Dendritic cell treated with granulocyte-macrophage colony-stimulating factor and Interleukin-4, amounts not matched to agents 40 ng/mL and 50 ng/mL, for 4 days (primary cell): ENCODE measurements at regions not wholly inside any gene's neighbourhood (a gene's known extent, or its start where the extent isn't known, plus 50 kb on each side); places are given as distances from the start of the nearest gene placed in this dataset.
"Not testable (repeated sequence)": the region's sequence is repeated elsewhere in the genome, so short reads cannot be mapped to it uniquely, and the experiment has no call there.

ENCODE experiments used
- H3K27ac Mint-ChIP-seq: one replicate; pipeline ENCODE4 v1.8.0; 2022; ENCODE audit warnings: mild to moderate bottlenecking, mixed read lengths
- H3K27me3 Mint-ChIP-seq: one replicate; pipeline ENCODE4 v1.8.0; 2022; ENCODE audit warnings: mild to moderate bottlenecking, mixed read lengths
- H3K36me3 Mint-ChIP-seq: one replicate; pipeline ENCODE4 v1.8.0; 2022; ENCODE audit warnings: low read depth, mixed read lengths
- H3K4me1 Mint-ChIP-seq: one replicate; pipeline ENCODE4 v1.8.0; 2022; ENCODE audit warnings: low read depth, mixed read lengths
- H3K4me3 Mint-ChIP-seq: one replicate; pipeline ENCODE4 v1.8.0; 2022; ENCODE audit warnings: mild to moderate bottlenecking, moderate library complexity, mixed read lengths
- H3K9me3 Mint-ChIP-seq: one replicate; pipeline ENCODE4 v1.8.0; 2022; ENCODE audit warnings: mixed read lengths
- intact Hi-C: fragments of 100-400 bp; cut with micrococcal nuclease; formaldehyde crosslinking; loops from one replicate; pipeline ENCODE4 v1.15.0; 2022

DNA sequence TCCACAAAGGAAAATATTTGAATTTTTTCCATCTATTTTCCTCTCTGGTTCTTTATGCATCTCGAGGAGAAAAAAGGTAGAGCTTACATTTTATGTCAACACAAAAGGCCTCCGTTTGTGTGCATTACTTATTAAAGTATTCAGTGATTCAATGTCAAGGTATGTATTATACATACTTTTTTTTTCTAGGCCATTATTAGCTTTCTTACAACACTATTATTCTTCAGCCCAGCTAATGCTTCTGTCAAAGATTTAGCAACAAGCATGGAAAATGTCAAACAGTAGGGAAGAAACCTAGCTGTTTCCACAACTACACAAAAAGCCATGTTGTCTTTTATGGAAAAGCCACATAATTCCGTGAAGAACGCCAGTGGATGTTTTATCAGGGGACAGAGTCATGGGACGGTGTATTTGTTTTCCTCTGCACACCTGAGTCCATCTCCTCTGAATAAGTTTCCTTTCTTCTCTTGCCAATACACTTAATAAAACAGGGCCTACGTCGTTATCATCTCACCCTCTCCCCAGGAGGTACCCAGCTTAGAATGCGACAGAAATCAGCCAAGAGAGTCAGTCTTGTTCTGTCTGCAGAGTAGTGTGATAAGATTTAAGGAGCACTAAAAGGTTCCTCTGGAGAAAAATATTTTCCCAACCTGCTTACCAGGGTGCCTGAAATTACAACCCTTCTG is 209.7 kb upstream of the AUTS2 start:
- Mint-ChIP-seq H3K36me3 (no peaks in the 10 kb centered on the region), H3K27me3 (no peaks in the 10 kb centered on the region), H3K9me3 (peaks cover 7% of the 10 kb centered on the region), H3K27ac (no peak overlapping the region), H3K4me3 (no peak overlapping the region), H3K4me1 (no peaks in the 10 kb centered on the region)
- intact Hi-C loops = no loop called here

DNA sequence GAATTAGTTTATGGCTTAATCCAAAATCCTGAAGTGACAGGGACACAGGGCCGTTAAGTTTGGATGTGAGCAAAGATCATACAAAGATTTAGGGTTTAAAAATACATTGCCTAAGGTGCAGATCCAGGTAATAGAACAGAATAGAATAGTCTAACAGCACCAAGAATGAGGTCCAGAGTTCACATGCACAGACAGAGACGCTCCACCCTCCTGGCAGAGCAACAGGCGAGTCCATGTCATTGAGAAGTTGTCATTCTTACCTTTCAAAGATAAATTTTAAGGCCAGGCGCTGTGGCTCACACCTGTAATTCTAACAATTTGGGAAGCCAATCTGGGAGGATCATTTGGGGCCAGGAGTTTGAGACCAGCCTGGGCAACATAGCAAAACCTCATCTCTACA is 209.1 kb upstream of the AUTS2 start:
- intact Hi-C loops = no loop called here
- peaks cover under 1% of the 10 kb centered on the region for H3K9me3 Mint-ChIP-seq
- no peaks in the 10 kb centered on the region for H3K27me3 Mint-ChIP-seq
- no peaks in the 10 kb centered on the region for H3K4me1 Mint-ChIP-seq
- no peaks in the 10 kb centered on the region for H3K36me3 Mint-ChIP-seq
- H3K4me3 Mint-ChIP-seq = no peak overlapping the region
- H3K27ac Mint-ChIP-seq = no peak overlapping the region

DNA sequence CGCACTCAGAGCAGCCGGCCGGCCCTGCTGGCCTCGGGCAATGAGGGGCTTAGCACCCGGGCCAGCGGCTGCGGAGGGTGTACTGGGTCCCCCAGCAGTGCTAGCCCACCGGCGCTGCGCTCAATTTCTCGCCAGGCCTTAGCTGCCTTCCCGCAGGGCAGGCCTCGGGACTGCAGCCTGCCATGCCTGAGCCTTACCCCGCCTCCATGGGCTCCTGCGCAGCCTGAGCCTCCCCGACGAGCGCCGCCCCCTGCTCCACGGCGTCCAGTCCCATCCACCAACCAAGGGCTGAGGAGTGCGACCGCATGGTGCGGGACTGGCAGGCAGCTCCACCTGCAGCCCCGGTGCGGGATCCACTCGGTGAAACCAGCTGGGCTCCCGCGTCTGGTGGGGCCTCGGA is 204.4 kb upstream of the AUTS2 start:
- H3K27me3 Mint-ChIP-seq = not testable (repeated sequence)

DNA sequence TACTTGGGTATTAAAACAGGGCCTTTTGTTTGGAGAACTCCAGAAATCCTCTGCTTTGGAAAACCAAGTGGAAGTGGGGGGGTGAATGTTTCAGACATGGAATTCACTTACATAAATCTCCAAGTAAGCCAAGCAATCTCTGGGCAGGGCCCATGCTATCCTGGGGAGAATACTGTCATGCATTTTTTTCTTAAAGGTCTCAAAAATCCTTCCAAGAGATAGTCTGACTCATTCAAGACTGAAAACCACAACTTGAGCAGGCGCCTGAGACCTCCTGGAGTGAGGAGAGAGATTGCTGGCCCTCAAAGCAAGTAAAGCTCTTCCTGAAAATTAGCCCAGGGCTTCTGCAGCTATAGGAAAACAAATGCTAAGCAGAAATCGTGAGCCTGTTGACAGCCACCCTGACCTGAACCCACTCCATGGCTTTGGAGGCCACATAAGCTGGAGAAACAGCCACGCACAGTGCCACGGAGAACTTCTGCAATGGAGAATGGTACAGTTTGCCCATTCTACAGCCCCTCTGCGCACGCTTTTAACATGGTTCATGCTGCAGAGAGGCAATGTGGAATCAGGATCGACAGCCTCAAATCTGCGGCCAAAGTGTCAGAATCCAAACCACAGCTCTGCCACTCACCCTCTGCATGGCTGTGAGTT is 203.1 kb upstream of the AUTS2 start:
- Mint-ChIP-seq H3K27ac (no peak overlapping the region), H3K27me3 (no peaks in the 10 kb centered on the region), H3K9me3 (no peaks in the 10 kb centered on the region), H3K4me1 (peaks cover 5% of the 10 kb centered on the region), H3K4me3 (no peak overlapping the region), H3K36me3 (no peaks in the 10 kb centered on the region)
- intact Hi-C loops = no loop called here

More for the DNA sequence above, 204.4 kb upstream of the AUTS2 start:
- H3K9me3 Mint-ChIP-seq, H3K4me3 Mint-ChIP-seq, H3K4me1 Mint-ChIP-seq, H3K27ac Mint-ChIP-seq, intact Hi-C loops, H3K36me3 Mint-ChIP-seq: not testable (repeated sequence)

DNA sequence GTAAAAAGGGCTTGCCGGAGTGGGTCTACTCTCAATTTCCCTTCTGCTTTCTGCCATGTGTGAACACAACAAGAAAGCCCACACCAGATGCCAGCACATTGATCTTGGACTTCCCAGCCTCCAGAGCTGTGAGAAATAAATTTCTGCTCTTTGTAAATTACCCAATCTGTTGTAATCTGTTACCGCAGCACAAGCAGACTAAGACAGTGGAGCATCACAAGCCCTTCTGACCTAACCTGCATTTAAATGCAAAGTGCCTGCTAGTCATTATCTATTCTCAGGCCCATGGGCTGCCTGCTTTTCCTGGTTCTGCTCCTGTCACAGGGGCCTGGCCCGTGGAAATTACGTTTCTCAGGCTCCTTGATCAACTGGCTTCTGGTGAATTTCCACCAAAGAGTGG is 199.3 kb upstream of the AUTS2 start:
- intact Hi-C loops = no loop called here
- Mint-ChIP-seq H3K4me3 (no peak overlapping the region), H3K27me3 (no peaks in the 10 kb centered on the region), H3K9me3 (no peaks in the 10 kb centered on the region), H3K4me1 (peaks cover 5% of the 10 kb centered on the region), H3K36me3 (no peaks in the 10 kb centered on the region), H3K27ac (no peak overlapping the region)

DNA sequence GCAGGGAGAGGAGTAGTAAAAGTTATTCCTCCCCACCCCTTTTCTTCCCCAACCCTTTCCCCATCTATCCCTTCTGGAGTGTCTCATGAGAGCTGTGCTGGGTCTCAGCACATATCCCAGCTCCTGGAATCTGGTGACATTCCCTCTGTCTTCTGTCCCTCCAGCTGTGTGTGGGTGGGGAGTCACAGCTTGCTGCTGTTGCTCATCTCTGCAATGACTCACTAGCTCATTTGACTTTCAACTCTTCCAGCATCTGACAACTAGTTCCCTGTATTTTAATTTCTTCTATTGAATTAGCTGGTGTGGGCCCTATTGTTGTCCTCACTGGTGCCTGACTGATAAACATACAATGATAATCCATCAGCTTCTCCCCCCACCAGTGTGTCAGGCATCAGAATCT is 198.9 kb upstream of the AUTS2 start:
- Mint-ChIP-seq H3K9me3 (no peaks in the 10 kb centered on the region), H3K27me3 (no peaks in the 10 kb centered on the region), H3K36me3 (no peaks in the 10 kb centered on the region), H3K4me3 (no peak overlapping the region), H3K27ac (no peak overlapping the region), H3K4me1 (peaks cover 5% of the 10 kb centered on the region)
- intact Hi-C loops = no loop called here

DNA sequence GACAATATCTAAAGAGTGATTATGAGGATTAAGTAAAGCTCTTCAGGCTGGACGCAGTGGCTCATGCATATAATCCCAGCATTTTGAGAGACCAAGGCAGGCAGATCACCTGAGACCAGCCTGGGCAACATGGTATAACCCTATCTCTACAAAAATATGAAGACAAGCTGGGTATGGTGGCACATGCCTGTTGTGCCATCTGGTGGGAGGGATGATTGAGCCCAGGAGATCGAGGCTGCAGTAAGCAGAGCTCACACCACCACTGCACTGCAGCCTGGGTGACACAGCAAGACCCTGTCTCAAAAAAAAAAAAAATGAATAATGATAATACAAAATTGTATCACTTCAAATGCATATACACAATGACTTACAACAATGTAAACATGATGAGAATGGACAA is 195.6 kb upstream of the AUTS2 start:
- H3K27ac Mint-ChIP-seq = no peak overlapping the region
- no peak overlapping the region for H3K4me3 Mint-ChIP-seq
- intact Hi-C loops = loop anchor here (5.0 kb wide), 1 partner anchor 630 kb away; no protein-coding TSS in a partner anchor
- peaks cover 5% of the 10 kb centered on the region for H3K4me1 Mint-ChIP-seq
- H3K9me3 Mint-ChIP-seq = no peaks in the 10 kb centered on the region
- H3K36me3 Mint-ChIP-seq = no peaks in the 10 kb centered on the region
- H3K27me3 Mint-ChIP-seq = no peaks in the 10 kb centered on the region

DNA sequence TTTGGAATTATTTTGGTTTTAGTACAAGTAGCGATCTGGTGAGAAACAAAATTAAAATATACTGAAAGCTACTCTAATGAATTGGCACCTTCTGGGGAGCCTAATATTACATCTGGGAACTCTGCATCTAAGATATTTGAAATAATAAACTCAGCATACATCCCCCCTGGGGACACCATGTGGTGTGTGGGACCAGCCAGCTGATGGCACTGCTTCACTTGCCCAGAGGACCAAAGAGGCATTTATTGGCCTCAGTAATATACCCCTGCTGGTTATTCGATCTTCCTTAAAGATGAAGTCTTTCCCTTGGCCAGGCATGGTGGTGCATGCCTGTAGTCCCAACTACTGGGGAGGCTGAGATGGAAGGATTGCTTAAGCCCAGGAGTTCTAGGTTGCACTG is 195.1 kb upstream of the AUTS2 start:
- intact Hi-C loops = loop anchor here (5.0 kb wide), 1 partner anchor 629 kb away; no protein-coding TSS in a partner anchor
- Mint-ChIP-seq H3K4me1 (peaks cover 5% of the 10 kb centered on the region), H3K36me3 (no peaks in the 10 kb centered on the region), H3K4me3 (no peak overlapping the region), H3K9me3 (no peaks in the 10 kb centered on the region), H3K27ac (no peak overlapping the region), H3K27me3 (no peaks in the 10 kb centered on the region)

DNA sequence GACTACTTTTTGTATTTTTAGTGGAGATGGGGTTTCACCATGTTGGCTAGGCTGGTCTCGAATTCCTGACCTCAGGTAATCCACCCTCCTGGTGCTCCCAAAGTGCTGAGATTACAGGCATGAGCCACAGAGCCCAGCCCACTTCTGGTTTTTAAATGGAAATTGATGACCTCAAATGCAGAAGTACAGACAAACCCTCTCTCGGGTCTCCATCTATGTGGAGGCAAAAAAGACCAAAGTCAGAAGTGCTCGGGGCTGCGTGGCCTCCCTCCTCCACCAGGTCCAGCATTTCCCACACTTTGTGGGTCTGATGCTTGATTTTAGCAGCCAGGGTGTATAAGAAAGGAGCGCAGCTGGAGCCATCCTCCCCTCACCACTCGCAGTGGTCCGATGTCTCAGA is 187.3 kb upstream of the AUTS2 start:
- Mint-ChIP-seq H3K27me3 (peaks cover 3% of the 10 kb centered on the region), H3K9me3 (peaks cover 11% of the 10 kb centered on the region), H3K4me1 (no peaks in the 10 kb centered on the region), H3K27ac (no peak overlapping the region), H3K36me3 (no peaks in the 10 kb centered on the region), H3K4me3 (no peak overlapping the region)
- intact Hi-C loops = no loop called here

DNA sequence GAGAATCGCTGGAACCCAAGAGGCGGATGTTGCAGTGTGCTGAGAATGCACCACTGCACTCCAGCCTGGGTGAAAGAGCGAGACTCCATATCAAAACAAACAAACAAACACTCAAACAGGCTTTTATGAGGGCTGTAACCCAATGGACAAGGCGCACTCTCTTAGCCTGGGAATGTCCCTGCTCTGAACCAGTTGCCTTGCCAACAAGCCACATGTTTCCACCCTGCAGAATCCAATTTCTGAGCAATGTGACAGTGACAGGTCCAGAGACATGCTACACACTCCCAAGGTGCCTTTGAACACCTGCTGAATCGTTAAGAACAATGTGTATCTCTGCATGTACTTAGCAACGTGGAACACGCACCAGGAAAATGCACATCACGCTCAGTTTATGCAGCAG is 186.8 kb upstream of the AUTS2 start:
- H3K27ac Mint-ChIP-seq = no peak overlapping the region
- H3K4me1 Mint-ChIP-seq = no peaks in the 10 kb centered on the region
- intact Hi-C loops = no loop called here
- H3K36me3 Mint-ChIP-seq = no peaks in the 10 kb centered on the region
- H3K4me3 Mint-ChIP-seq = no peak overlapping the region
- H3K9me3 Mint-ChIP-seq = peaks cover 11% of the 10 kb centered on the region
- peaks cover 3% of the 10 kb centered on the region for H3K27me3 Mint-ChIP-seq

DNA sequence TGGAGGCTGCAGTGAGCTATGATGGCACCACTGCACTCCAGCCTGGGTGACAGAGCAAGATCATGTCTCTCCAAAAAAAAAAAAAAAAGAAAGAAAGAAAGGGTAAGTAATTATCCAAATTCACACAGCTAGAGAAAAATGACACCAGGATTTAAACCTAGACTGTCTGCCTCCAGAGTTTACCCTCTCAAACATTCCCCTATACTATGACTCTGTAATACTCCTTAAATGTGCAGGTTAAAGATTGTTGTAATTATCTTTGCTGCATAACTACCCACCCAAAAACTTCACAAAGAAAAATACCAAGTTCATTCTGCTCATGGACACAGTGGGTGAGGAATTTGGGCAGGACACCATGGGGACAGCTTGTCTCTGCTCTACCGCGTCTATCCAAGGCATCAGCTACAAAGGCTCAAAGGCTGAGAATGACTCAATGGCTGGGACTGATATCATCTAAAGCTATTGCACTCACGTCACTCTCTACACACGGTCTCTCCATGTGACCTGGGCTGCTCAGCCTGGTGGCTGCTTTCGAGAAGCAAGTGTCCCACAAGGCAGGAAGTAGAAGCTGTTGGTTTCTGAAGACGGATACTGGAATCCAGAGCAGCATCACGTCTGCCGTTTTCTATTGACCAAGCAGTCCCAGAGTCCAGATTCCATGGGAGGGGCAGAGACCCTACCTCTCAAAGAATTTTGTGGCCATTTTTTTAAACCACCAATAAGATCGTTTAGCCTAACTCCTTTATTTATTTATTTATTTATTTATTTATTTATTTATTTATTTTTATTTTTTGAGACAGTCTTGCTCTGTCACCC is 185.7 kb upstream of the AUTS2 start:
- Mint-ChIP-seq H3K36me3 (no peaks in the 10 kb centered on the region), H3K27ac (no peak overlapping the region), H3K4me3 (no peak overlapping the region), H3K27me3 (peaks cover 3% of the 10 kb centered on the region), H3K9me3 (peaks cover 20% of the 10 kb centered on the region), H3K4me1 (no peaks in the 10 kb centered on the region)
- intact Hi-C loops = no loop called here

DNA sequence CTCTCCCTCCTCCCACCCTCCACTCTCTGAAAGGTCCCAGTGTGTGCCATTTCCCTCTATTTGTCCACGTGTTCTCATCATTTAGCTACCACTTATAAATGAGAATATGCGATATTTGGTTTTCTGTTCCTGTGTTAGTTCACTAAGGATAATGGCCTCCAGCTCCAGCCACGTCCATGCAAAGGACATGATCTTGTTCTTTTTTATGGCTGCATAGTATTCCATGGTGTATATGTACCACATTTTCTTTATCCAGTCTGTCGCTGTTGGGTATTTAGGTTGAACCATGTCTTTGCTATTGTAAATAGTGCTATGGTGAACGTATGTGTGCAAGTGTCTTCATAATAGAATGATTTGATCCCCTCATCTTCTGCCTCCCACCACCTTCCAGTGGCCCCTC is 183.7 kb upstream of the AUTS2 start:
- intact Hi-C loops = no loop called here
- H3K4me3 Mint-ChIP-seq = no peak overlapping the region
- H3K36me3 Mint-ChIP-seq = no peaks in the 10 kb centered on the region
- peaks cover 26% of the 10 kb centered on the region for H3K9me3 Mint-ChIP-seq
- H3K27me3 Mint-ChIP-seq = peaks cover 3% of the 10 kb centered on the region
- H3K27ac Mint-ChIP-seq = no peak overlapping the region
- no peaks in the 10 kb centered on the region for H3K4me1 Mint-ChIP-seq

DNA sequence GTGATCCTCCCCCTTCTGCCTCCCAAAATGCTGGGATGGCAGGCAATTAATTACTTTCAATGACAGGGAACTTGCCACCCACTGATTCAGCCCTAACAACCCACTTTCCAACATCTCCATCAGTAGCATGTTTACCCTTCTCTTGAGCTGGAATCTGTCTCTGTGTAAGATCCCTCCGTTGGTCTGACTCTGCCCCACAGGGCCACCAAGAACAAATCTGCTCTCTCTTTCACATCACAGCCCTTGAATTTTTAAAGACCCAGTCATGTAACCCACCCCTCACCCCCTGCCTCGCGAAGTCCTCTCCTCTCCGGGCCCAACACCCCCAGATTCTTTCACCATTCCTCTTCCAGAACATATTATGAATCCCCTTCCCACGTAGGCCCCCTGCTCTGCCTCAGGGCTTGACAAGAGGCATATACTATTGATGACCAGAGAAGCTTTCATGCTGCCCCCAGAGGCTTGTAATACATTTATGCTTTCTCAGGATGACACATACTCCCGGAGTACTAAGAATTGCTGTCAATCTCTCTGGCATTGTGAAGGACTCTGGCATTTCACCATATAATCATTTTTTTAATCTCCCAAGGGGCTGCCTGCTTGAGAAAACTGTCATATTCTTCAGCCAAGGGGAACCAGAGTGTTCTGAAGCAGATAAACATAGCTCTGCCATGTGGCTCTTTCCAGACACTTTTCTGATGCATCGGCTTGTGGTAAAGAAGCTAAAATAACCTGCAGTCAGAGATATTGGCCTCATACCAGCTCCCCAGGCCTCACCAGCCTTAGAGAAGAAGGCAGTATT is 179.2 kb upstream of the AUTS2 start:
- Mint-ChIP-seq H3K27ac (no peak overlapping the region), H3K4me3 (no peak overlapping the region), H3K36me3 (no peaks in the 10 kb centered on the region), H3K27me3 (no peaks in the 10 kb centered on the region), H3K9me3 (peaks cover 26% of the 10 kb centered on the region), H3K4me1 (no peaks in the 10 kb centered on the region)
- intact Hi-C loops = no loop called here

DNA sequence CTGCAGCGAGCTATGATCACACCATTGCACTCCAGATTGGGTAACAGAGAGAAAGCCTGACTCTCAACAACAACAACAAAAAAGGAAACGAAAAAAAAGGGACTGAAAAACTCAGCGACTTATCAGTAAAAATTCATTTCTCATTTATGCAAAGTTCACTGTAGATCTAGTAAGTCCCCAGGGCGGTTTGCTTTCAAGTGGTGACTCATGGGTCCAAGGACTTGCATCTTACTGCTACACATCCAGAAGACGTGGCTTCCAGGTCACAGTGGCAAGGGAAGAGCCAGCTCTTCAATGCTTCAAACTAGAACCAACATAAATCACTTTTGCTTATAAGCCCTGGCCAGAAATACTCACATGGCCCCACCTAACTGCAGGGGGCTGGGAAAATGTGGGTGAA is 178.3 kb upstream of the AUTS2 start:
- no peak overlapping the region for H3K4me3 Mint-ChIP-seq
- peaks cover 21% of the 10 kb centered on the region for H3K9me3 Mint-ChIP-seq
- no peaks in the 10 kb centered on the region for H3K4me1 Mint-ChIP-seq
- no peaks in the 10 kb centered on the region for H3K36me3 Mint-ChIP-seq
- no peaks in the 10 kb centered on the region for H3K27me3 Mint-ChIP-seq
- intact Hi-C loops = no loop called here
- no peak overlapping the region for H3K27ac Mint-ChIP-seq
